Right renal pelvis (tissue), 4 donors: ENCODE measurements at regions not wholly inside any gene's neighbourhood (a gene's known extent, or its start where the extent isn't known, plus 50 kb on each side); places are given as distances from the start of the nearest gene placed in this dataset.

Experiments
- DNase-seq, 4 donors: peaks; one replicate each; pipeline ENCODE4 v3.0.0-alpha.2; 2013; ENCODE audit warnings: low read depth in 4 of 4, low spot score in 3 of 4, missing footprints in 1 of 4

DNA sequence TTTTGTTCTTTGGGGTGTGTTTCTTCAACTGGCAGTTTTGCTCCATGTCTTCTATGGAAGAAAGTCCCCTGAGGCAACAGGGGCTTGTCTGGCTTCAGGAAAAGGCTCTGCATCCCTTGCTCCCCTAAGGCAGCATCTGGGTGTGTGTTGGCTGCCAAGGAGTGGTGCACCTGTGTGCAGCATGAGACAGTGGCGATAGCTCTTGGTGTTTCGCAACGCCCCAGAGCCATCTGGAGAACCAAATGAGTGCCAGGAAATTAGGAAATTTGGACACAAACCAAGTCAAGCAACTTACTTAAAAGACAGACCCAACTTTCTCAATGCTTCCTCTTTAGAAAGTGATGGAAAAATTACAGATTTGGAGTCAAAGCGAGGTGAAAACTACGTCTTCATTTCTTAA, 1044.4 kb upstream of the CNTNAP5 start:
- DNase-seq, result no peak

DNA sequence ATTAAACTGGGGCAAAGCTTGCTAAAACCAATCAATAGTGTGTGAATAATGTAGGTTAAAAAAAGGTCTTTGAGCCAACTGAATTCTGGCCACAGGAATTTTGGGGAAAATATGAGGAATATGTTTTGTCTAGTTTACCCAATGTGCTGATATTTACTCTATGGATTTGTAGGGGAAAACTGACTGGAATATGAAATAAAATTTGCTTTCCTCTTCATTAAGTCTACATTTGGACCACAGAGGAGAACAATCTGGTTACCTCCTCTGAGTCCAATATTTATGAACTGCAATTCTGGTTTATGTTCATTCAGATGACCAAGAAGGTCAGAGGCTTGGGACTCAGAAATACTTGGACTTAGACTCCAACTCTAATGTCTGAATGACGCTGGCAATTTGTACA, 1042.2 kb upstream of the CNTNAP5 start:
- DNase-seq, result no peak

DNA sequence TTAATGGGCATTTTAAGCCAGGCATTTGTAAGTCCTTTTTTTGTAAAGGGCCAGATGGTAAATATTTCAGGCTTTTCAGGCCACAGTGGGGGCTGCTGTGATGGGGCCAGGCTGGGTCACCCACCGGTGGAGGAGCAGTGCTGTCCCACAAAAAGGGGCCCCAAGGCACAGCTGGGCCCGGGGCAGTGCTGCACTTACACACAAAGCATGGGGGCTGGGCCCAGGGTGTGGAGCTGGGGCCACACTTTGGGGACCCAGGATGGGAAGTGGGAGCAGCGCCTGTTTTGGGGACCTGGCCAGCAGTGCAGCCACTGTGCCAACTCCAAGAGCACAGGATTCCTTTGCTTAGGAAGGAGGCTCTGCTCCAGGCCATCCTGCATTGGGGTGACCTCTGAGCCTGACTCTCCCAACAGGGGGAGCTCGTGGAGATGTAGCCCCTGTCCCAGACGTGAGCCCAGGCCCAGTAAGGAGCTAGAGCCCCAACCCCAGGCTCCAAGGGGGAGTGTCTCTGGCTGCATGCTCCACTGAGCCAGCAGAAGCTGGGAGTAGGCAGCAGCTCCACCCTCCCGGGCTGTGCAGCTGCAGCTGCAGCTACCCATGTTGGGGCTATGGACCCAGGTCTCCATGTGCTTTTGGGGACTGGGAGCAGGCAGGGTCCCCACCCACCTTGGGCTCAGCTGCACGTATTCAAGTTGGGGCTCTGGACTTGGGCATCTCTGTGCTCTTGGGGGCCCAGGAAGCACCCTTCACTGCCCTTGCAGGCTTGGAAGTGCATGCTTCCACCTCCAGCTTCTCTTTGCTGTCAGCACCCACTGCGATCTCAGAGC, 1036.5 kb upstream of the CNTNAP5 start:
- no peak for DNase-seq

DNA sequence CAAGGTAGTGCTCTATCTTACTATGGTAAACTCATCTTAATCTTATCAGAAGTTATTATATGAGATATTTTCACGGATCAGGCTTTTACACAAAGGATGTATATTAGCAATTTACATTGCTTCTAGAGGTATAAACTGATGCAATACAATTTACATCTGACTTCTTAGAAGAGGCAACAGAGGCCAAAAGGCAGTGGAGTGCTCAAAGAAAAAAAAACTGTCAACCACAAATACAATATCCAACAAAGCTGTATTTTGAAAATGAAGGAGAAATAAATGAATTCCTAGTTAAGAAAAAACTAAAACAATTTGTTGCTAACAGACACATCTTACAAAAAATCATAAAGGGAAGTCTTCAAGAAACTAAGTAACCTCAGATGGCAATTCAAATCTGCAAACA, 1031.5 kb upstream of the CNTNAP5 start:
- no peak for DNase-seq

DNA sequence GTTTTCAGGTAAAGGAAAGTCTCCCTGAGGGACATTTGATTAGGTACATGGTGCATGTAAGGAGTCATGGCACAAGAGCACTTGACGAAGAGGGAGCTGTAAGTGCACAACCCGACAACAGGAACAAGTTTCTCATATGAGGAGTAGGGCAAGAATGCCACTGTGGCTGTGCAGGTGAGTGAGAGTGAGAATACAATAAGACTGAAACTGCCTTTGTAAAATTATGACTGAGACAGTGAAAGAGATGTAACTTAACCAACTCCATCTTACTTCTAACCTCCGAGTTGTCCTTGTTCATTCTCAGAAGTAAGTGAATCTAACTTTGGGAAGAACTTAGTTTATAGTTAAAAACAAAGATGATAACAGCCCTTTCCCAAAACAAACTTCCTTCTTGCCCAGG, 1025.8 kb upstream of the CNTNAP5 start:
- DNase-seq, result no peak

DNA sequence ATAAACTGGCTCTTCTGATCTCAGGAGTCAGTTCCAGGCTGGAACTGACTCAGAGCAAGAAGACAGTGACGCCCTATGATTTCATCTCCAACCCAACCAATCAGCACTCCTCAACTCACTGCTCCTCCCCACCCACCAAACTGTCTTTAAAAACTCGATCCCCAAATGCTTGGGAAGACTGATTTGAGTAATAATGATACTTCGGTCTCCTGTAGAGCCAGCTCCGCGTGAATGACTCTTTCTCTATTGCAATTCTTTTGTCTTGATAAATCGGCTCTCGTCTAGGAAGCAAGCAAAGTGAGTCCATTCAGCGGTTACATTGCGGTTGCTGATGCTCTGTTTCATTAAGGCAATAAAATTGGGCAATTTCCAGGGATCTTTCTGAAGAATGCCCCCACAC, 1025.3 kb upstream of the CNTNAP5 start:
- no peak for DNase-seq

DNA sequence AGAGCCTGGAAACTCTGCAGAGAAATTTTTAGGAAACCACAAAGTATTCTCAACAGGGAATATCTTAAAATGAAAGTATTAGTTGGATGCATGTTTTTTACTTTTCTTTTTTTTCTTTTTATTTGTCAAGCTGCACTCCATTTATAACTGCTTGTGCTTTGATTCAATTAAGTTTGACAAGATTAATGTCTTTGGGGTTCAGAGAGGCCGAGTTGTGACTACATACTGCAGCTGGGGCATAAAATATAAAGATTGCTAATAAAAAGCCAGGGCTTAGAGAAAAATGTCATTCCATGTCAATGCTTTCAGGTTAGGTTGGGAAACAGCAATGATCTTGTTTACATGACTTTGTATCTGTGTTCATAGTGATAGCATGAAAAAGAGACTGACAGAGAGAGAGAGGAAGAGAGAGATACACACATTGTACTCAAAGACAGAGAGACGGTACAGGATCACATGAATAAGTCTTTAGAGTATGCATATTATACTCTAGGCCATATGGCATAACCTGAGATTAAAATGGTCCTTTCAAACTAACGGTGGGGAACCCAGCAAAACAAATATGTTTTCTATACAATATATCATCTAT, 1022.3 kb upstream of the CNTNAP5 start:
- DNase-seq, result peak; percentile 10 to 40 (median 33)

DNA sequence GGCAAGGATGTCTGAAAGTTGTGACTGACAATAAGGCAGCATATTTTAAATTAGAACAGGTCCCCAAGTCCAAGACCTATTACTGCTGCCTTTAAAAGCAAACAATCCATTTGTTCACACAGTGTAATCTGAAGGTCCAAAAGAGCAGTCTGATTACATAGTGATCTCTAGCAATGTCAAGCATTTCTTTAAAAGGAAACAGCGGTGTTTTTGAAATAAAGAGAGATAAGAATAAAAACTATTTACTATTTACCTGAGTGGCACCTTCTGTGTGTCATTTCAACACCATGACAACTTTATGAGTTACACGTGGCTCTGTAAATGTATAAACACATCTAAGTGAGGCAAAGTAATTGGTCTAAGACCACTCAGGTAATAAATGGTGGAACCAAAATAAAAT, 1009.9 kb upstream of the CNTNAP5 start:
- no peak for DNase-seq

DNA sequence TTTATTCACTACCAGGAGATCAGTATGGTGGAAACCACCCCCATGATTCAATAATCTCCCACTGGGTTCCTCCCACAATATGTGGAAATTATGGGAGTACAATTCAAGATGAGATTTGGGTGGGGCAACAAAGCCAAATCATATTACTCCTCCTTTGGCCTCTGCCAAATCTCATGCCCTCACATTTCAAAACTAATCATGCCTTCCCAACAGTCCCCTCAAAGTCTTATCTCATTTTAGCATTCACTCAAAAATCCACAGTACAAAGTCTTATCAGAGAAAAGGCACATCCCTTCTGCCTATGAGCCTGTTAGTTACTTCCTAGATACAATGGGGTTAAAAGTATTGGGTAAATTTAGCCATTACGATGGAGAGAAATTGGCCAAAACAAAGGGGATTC, 989.5 kb upstream of the CNTNAP5 start:
- DNase-seq, result no peak

DNA sequence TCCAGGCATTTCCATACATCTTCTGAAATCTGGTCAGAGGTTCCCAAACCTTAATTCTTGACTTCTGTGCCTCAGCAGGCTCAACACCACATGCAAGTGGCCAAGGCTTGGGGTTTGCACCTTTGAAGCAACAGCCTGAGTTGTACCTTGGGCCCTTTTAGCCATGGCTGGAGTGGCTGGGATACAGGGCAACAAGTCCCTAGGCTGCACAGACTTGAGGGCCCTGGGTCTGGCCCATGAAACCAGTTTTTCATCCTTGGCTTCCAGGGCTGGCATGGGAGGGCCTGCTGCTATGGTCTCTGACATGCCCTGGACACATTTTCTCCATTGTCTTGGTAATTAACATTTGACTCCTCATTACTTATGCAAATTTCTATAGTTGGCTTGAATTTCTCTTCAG, 988.8 kb upstream of the CNTNAP5 start:
- no peak for DNase-seq

DNA sequence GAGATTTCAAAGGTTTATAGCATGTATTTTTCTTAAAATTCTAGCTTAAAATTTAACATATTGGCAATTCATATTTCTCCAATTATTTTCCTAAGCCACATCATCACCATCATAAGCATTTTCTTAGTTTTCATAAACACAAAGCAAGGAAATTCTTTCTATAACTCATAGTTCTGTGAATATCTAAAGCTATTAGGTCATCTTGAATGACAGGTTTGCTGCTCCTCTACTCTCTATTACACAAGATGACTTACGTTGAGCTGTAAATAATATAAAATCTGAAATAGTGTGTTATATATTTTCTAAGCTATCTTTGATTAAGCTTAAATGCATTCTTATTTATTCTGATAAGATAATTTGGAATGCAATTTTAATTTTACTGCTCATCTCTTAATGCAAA, 984.6 kb upstream of the CNTNAP5 start:
- DNase-seq, result no peak

DNA sequence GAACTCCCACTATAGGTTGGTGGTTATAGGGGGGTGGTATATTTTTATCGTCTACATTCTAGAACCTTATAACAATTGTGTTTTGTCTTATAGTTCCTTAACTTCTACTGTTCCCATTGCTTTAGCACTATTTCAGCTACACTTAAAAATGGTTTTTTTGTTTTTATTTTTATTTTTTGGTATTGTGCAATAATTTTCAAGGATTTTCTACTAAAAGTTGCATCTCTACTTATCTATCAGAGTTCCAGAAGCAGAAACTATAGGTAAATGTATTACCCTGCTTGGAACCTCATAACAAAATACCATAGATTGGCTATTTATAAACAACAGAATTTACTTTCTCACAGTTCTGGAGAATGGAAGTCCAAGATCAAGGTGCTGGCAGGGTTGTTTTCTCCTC, 981.6 kb upstream of the CNTNAP5 start:
- no peak for DNase-seq

DNA sequence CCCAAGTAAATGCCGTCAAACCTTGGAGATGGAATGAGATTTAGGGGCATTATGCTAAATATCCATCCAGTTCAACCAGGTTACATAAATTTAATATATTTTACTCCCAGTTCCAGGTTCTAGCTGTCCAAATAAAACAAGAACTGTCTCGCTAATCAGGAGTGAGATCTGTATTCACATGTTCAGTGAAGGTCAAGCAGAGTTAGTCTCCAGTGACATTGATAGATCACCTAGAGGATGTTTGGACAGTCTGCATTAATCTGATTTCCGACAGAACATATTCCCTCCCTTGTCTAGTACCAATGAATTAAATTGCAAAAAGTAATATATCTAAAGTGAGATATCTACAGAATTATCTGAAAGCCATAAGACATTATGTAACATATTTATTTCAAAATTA, 979.4 kb upstream of the CNTNAP5 start:
- no peak for DNase-seq

DNA sequence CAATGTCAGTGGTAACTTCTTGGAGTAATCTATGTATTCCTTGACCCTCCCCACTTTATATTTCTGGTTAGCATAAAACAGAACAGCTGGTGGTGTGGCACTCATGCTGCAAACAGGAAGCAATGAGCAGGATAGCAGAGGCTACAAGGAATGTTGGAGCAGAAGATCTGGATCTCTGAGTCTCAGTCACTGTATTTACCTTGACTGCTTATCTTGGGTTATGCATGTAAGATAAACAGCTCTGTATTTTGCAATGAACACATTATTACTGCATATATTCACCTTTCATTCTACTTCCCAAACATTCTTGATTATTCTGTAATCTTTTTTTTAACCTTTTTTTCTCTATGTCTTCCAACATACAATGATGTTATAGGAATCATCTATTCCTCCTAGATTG, 977.9 kb upstream of the CNTNAP5 start:
- no peak for DNase-seq

DNA sequence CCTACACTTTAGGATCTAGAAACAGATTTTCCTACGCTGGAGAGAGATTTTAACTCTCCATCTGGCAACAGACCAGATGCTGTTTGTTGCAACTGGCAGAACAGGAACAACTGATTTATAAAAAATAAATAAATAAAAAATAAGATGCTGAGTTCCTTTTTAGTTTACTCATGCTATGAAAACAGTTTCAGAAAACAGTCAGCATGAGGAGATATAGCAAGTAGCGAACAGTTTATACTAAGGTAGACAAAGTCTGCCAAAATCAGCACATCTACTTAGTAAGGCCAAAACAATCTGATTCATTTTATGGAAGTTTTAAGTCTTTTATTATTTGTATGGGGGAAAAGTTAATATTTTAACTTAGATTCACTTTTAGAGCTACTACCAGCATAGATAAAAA, 974.0 kb upstream of the CNTNAP5 start:
- DNase-seq, result no peak

DNA sequence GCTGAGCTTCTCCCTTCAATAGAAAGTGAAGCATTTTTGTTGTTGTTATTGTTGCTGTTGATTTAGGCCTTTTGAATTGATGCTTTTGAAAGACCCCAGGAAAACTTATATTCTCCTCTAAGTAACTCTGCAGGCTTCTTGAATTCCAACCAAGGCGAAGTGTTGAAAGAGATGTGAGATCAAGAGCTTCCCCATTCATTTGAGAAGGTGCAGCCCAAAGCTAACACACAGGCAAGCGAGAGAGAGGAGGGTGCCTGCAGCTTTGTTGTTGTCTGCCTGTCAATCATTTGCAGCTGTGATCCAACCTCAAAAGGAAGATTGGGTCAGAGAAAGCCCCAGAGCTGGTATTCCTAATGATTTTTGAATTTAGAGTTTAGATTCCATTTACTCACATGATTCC, 963.6 kb upstream of the CNTNAP5 start:
- DNase-seq, result no peak

DNA sequence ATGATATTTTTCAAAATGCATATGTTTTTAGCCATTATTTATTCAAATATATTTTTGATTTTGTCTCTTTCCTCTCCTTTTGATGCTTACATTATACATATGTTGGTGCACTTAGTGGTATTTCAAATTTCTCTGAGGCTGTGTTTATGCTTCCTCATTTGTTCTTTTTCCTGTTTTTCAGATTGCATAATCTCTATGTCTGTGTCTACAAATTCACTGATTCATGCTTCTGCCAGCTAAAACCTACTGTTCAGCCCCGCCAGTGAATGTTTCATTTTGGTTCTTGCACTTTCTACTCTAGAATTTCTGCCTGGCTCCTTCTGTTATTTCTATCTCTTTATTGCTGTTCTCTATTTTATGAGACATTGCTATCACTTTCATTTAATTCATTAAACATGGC, 951.7 kb upstream of the CNTNAP5 start:
- no peak for DNase-seq

DNA sequence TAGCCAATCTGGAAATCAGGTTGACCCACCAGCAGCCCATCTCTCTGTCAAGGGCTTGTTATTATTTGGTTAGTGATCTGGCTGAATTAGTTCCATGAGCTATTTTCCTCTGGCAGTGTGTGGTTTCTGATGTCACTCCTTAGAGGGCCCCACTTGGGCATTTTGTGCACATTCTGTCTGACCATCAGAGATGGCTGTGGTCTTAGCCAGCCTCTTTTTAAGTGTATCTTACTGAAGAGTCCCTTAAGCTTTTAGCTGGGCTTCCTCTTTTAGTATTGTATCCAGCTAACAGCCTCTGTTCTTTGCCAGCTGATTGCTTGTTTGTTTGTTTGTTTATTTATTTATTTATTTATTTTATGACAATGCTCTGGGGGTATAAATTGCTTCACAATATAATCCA, 951.1 kb upstream of the CNTNAP5 start:
- no peak for DNase-seq

DNA sequence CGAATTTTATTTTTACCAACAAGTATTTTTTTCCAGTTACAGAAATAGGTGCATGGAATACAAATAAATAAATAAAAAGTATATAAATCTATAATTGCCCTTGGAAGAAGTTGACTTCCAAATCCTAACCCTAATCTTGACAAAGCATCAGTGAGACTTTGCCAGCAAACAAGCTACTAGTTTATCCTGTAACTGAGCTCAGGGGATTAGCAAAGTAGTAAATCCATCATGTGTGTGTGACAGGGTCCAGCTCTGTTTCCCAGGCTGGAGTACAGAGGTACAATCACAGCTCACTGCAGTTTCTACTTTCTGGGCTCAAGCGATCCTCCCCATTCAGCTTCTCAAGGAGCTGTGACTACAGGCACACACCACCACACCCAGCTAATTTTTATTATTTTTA, 948.0 kb upstream of the CNTNAP5 start:
- DNase-seq, result no peak

DNA sequence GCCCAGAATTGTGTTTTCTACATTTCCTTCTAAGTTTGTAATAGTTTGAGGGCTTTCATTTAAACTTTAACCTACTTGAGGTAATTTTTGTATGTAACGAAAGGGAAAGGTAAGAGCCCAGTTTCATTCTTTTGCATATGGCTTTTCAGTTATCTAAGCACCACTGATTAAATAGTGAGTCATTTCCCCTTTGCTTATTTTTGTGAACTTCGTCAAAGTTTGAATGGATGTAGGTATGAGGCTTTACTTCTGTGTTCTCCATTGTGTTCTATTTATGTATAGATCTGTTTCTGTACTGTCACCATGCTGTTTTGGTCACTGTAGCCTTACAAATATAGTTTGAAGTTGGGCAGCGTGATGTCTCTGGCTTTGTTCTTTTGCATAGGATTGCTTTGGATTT, 944.8 kb upstream of the CNTNAP5 start:
- no peak for DNase-seq

DNA sequence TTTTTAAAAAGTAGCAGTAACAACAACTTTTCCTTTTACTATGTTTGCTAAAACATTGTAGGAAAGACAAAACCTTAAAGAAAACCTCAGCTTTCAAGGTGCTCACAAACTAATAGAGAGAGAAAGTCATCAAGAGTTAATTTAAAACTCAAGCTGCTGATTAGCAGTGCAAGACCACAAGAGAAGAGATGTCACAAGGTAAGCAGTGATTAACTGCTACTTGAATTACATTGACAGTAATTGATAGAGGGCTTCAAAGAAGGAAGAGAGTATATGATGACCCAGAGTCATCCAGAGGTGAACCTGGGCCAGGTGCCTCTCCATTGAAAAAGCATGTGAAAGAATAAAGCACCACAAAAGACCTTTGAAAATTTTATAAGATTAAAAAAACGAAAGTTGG, 939.6 kb upstream of the CNTNAP5 start:
- peak in 1 of 4 donors; percentile 7 for DNase-seq

DNA sequence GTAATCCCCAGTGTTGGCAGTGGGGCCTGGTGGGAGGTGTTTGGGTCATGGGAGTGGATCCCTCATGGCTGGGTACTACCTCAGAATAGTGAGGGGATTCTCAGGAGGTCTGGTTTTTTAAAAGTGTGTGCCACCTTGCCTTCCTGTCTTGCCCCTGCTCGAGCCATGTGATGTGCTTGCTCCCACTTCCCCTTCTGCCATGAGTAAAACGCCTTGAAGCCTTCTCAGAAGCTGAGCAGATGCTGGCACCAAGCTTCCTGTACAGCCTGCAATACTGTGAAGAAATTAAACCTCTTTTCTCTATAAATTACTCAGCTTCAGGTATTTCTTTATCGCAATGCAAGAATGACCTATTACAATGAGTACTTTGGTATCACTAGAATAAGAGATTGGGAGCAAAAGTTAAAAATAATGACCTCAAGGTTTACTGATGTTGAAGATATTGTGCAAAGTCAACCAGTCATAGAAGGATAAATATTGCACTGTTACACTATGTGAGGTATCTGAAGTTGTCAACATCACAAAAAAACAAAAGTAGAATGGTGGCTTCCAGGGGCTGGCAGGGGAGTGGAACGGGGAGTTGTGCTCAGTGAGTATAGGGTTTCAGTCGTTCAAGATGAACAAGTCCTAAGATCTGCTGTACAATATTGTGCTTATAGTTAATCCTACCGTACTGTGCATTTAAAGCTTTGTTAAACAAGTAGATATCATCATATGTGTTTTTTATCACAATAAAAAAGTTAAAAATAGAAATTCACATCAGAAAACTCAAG, 938.3 kb upstream of the CNTNAP5 start:
- DNase-seq, result peak in 1 of 4 donors; percentile 5
